K562 (cell line): ENCODE measurements at regions not wholly inside any gene's neighbourhood (a gene's known extent, or its start where the extent isn't known, plus 50 kb on each side); places are given as distances from the start of the nearest gene placed in this dataset.

Experiments used
- HCFC1 ChIP-seq: IDR thresholded peaks from 2 replicates; pipeline ENCODE4 v1.6.1; 2012; ENCODE audit warnings: low read depth, low read length, improper control_type of control experiment
- MXI1 ChIP-seq: IDR thresholded peaks from 2 replicates; pipeline ENCODE4 v1.6.1; 2011; ENCODE audit warnings: low read depth, mild to moderate bottlenecking, improper control_type of control experiment, low read length
- POLR2A ChIP-seq: fragments of 450-650 bp; conservative IDR thresholded peaks from 2 replicates; pipeline ENCODE4 v1.6.1; 2016
- POLR2AphosphoS5 ChIP-seq: IDR thresholded peaks from 2 replicates; pipeline ENCODE4 v1.6.1; 2011; ENCODE audit warnings: mild to moderate bottlenecking, low read depth, low read length, moderate library complexity; ENCODE audit not compliant: control insufficient read depth, insufficient read depth
- TAF9B ChIP-seq: fragments of 450-650 bp; IDR thresholded peaks from 2 replicates; pipeline ENCODE4 v1.6.1; 2018; ENCODE audit warnings: mild to moderate bottlenecking; ENCODE audit not compliant: partially characterized antibody
- ZNF384 ChIP-seq: IDR thresholded peaks from 2 replicates; pipeline ENCODE4 v1.6.1; 2012; ENCODE audit warnings: low read depth, low read length, improper control_type of control experiment
- TF ChIP-seq, protein P1 (sequence below), 3 experiments: IDR thresholded peaks in 2 of 3; conservative IDR thresholded peaks in 1 of 3; 2 replicates each; pipeline ENCODE4 v1.5.1; 2011 to 2012; ENCODE audit warnings: low read length in 3 of 3, mild to moderate bottlenecking in 3 of 3, control low read depth in 2 of 3, improper control_type of control experiment in 1 of 3, inconsistent platforms in 1 of 3, low read depth in 1 of 3, mixed read lengths in 1 of 3, moderate library complexity in 1 of 3; ENCODE audit not compliant: insufficient read depth in 2 of 3
- TF ChIP-seq, protein P2 (sequence below): fragments of 250-450 bp; sonication (Bioruptor Pico); IDR thresholded peaks from 2 replicates; pipeline ENCODE4 v1.4.0; 2020; ENCODE audit warnings: mild to moderate bottlenecking, moderate library complexity
- TF ChIP-seq, protein P3 (sequence below): fragments of 450-650 bp; formaldehyde crosslinking; IDR thresholded peaks from 2 replicates; pipeline ENCODE4 v1.4.0; 2020; ENCODE audit warnings: mild to moderate bottlenecking, moderate library complexity

DNA sequence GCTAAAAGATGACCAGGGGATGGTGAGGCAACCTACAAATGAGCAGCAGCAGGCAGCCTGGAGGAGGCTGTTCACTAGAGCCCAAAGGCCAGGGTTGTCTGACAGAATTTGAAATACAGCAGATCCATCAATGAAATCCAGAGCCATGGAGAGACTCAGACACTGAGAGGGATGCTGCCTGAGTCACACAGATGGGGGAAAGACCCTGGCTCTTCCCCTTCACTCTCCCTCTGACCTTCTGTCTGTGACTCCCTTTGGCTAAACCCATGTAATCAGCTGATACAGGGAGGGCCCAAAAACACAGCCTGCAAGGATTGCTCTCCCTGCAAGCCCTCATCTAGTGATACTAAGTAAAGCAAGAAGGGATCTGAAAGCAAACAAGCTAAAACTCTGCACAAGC is 166.5 kb upstream of the SPOPL start:
- TF ChIP-seq, protein P1, sequence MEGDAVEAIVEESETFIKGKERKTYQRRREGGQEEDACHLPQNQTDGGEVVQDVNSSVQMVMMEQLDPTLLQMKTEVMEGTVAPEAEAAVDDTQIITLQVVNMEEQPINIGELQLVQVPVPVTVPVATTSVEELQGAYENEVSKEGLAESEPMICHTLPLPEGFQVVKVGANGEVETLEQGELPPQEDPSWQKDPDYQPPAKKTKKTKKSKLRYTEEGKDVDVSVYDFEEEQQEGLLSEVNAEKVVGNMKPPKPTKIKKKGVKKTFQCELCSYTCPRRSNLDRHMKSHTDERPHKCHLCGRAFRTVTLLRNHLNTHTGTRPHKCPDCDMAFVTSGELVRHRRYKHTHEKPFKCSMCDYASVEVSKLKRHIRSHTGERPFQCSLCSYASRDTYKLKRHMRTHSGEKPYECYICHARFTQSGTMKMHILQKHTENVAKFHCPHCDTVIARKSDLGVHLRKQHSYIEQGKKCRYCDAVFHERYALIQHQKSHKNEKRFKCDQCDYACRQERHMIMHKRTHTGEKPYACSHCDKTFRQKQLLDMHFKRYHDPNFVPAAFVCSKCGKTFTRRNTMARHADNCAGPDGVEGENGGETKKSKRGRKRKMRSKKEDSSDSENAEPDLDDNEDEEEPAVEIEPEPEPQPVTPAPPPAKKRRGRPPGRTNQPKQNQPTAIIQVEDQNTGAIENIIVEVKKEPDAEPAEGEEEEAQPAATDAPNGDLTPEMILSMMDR (IDR thresholded peaks at IDR 0.05 in 2 of 3, conservative IDR thresholded peaks at IDR 0.05 in 1 of 3; ENCODE audit: insufficient read depth in 2 of 3, low read depth in 1 of 3, low read length in 3 of 3) = no peak
- TF ChIP-seq POLR2A (no peak), POLR2AphosphoS5 (no peak), ZNF384 (no peak), MXI1 (no peak), HCFC1 (no peak), TAF9B (no peak)
- TF ChIP-seq, protein P2, sequence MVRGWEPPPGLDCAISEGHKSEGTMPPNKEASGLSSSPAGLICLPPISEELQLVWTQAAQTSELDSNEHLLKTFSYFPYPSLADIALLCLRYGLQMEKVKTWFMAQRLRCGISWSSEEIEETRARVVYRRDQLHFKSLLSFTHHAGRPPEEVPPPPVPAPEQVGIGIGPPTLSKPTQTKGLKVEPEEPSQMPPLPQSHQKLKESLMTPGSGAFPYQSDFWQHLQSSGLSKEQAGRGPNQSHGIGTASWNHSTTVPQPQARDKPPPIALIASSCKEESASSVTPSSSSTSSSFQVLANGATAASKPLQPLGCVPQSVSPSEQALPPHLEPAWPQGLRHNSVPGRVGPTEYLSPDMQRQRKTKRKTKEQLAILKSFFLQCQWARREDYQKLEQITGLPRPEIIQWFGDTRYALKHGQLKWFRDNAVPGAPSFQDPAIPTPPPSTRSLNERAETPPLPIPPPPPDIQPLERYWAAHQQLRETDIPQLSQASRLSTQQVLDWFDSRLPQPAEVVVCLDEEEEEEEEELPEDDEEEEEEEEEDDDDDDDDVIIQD (CRISPR knock-in tag) = no peak
- TF ChIP-seq, protein P3, sequence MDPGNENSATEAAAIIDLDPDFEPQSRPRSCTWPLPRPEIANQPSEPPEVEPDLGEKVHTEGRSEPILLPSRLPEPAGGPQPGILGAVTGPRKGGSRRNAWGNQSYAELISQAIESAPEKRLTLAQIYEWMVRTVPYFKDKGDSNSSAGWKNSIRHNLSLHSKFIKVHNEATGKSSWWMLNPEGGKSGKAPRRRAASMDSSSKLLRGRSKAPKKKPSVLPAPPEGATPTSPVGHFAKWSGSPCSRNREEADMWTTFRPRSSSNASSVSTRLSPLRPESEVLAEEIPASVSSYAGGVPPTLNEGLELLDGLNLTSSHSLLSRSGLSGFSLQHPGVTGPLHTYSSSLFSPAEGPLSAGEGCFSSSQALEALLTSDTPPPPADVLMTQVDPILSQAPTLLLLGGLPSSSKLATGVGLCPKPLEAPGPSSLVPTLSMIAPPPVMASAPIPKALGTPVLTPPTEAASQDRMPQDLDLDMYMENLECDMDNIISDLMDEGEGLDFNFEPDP = no peak
